ENCODE measurements at regions not wholly inside any gene's neighbourhood (a gene's known extent, or its start where the extent isn't known, plus 50 kb on each side); places are given as distances from the start of the nearest gene placed in this dataset.

GRCh38 chr2:164430166-164430783, 191.0 kb downstream of the GRB14 start:
- TF ChIP-seq CTCF (IDR thresholded peaks at IDR 0.05) (peak in 2 of 4 experiments; percentile 36 to 39), POLR2AphosphoS5 (IDR thresholded peaks at IDR 0.05) (no peak), POLR2A (IDR thresholded peaks at IDR 0.05) (no peak)
